ENCODE measurements at regions not wholly inside any gene's neighbourhood (a gene's known extent, or its start where the extent isn't known, plus 50 kb on each side); places are given as distances from the start of the nearest gene placed in this dataset.
"Not testable (repeated sequence)": the region's sequence is repeated elsewhere in the genome, so short reads cannot be mapped to it uniquely, and the experiment has no call there.

GRCh38 chr6:94559829-94560537, 1017.4 kb upstream of the MANEA start:
- no peak for TF ChIP-seq CTCF (IDR thresholded peaks at IDR 0.05; ENCODE audit: insufficient read depth, missing control alignments)
- FAIRE-seq: no peak
- no peak for DNase-seq (ENCODE audit: insufficient read length, low spot score)

- FAIRE-seq; DNase-seq (ENCODE audit: insufficient read length, low spot score): not testable (repeated sequence)
Observed at GRCh38 chr6:94557207-94557606, 1020.1 kb upstream of the MANEA start.

- FAIRE-seq: no peak
- TF ChIP-seq CTCF (IDR thresholded peaks at IDR 0.05; ENCODE audit: insufficient read depth, missing control alignments): no peak
- DNase-seq (ENCODE audit: insufficient read length, low spot score): no peak
Observed at GRCh38 chr6:94548201-94548600, 1029.1 kb upstream of the MANEA start.

GRCh38 chr6:94535798-94536197, 1041.5 kb upstream of the MANEA start:
- DNase-seq (ENCODE audit: insufficient read length, low spot score) (no peak), FAIRE-seq (no peak)
- TF ChIP-seq CTCF (IDR thresholded peaks at IDR 0.05; ENCODE audit: insufficient read depth, missing control alignments): no peak

GRCh38 chr6:94511502-94512088, 1065.7 kb upstream of the MANEA start:
- FAIRE-seq: no peak
- peak; percentile 18 for DNase-seq (ENCODE audit: insufficient read length, low spot score)
- TF ChIP-seq CTCF (IDR thresholded peaks at IDR 0.05; ENCODE audit: insufficient read depth, missing control alignments): no peak

GRCh38 chr6:94510877-94511276, 1066.5 kb upstream of the MANEA start:
- DNase-seq (ENCODE audit: insufficient read length, low spot score) (no peak), FAIRE-seq (no peak)
- no peak for TF ChIP-seq CTCF (IDR thresholded peaks at IDR 0.05; ENCODE audit: insufficient read depth, missing control alignments)

- DNase-seq (ENCODE audit: insufficient read length, low spot score) (no peak), FAIRE-seq (peak; percentile 67)
Observed at GRCh38 chr6:94501516-94501915, 1075.8 kb upstream of the MANEA start.

More at GRCh38 chr6:94501516-94501915, 1075.8 kb upstream of the MANEA start:
- TF ChIP-seq CTCF (IDR thresholded peaks at IDR 0.05; ENCODE audit: insufficient read depth, missing control alignments): no peak

All from D721Med (cell line).